MCF 10A (cell line): ENCODE measurements at regions not wholly inside any gene's neighbourhood (a gene's known extent, or its start where the extent isn't known, plus 50 kb on each side); places are given as distances from the start of the nearest gene placed in this dataset.

Source experiments
- BruUV-seq: library from RNA; stranded (reverse); fragments of 400-500 nt; replicated peaks from 2 replicates; lab custom pipeline; 2021; lab: Mats Ljungman, UMichigan
- CTCF ChIA-PET: fragments of 300-600 bp; sonication (Branson Sonifier 250); formaldehyde crosslinking; extraction: SDS; loops from one replicate; lab custom pipeline; 2021; ENCODE audit warnings: antibody characterized with exemption, inconsistent platforms; lab: Yijun Ruan, JAX
- POLR2A ChIA-PET: fragments of 300-600, 350-650 bp; sonication (Branson Sonifier 250); formaldehyde crosslinking; extraction: SDS; loops from one replicate; lab custom pipeline; 2020; ENCODE audit warnings: antibody characterized with exemption, inconsistent platforms; lab: Yijun Ruan, JAX
- DNase-seq: peaks from one replicate; pipeline ENCODE4 v3.0.0-alpha.2; 2018; ENCODE audit not compliant: unreplicated experiment
- H3K27ac Mint-ChIP-seq: one replicate; pipeline ENCODE4 v1.8.0; 2022; ENCODE audit warnings: mild to moderate bottlenecking, low read depth, mixed read lengths; ENCODE audit not compliant: unreplicated experiment
- H3K27me3 Mint-ChIP-seq: one replicate; pipeline ENCODE4 v1.8.0; 2022; ENCODE audit warnings: mixed read lengths; ENCODE audit not compliant: insufficient read depth, unreplicated experiment
- H3K36me3 Mint-ChIP-seq: one replicate; pipeline ENCODE4 v1.8.0; 2022; ENCODE audit warnings: mild to moderate bottlenecking, moderate library complexity, mixed read lengths; ENCODE audit not compliant: insufficient read depth, unreplicated experiment
- H3K4me1 Mint-ChIP-seq: one replicate; pipeline ENCODE4 v1.8.0; 2022; ENCODE audit warnings: mixed read lengths; ENCODE audit not compliant: insufficient read depth, unreplicated experiment
- H3K4me3 Mint-ChIP-seq: one replicate; pipeline ENCODE4 v1.8.0; 2022; ENCODE audit warnings: mild to moderate bottlenecking, moderate library complexity, mixed read lengths; ENCODE audit not compliant: unreplicated experiment
- H3K9me3 Mint-ChIP-seq: one replicate; pipeline ENCODE4 v1.8.0; 2022; ENCODE audit warnings: mixed read lengths; ENCODE audit not compliant: unreplicated experiment
- CTCF ChIP-seq: fragments of 200-600 bp; IDR thresholded peaks from one replicate; pipeline ENCODE4 v1.8.0; 2022; ENCODE audit warnings: antibody characterized with exemption, mild to moderate bottlenecking; ENCODE audit not compliant: unreplicated experiment
- intact Hi-C: fragments of 100-400 bp; cut with micrococcal nuclease; formaldehyde crosslinking; loops from 2 replicates; pipeline ENCODE4 v1.14.1; 2022

GRCh38 chr9:82117026-82117811, 128.6 kb downstream of the SPATA31D1 start:
- no peak overlapping the region for H3K4me3 Mint-ChIP-seq
- CTCF ChIA-PET: interaction anchor here (0.7 to 1.2 kb wide), 2 partner anchors 10 to 11 kb away, joined by 3 read pairs; no protein-coding TSS in a partner anchor
- H3K27ac Mint-ChIP-seq: no peak overlapping the region
- no peak for DNase-seq
- no TSS peak for BruUV-seq
- no peaks in the 10 kb centered on the region for H3K27me3 Mint-ChIP-seq
- H3K9me3 Mint-ChIP-seq: no peaks in the 10 kb centered on the region
- POLR2A ChIA-PET: no interaction called here
- intact Hi-C loops: no loop called here
- H3K36me3 Mint-ChIP-seq: no peaks in the 10 kb centered on the region
- no peak for TF ChIP-seq CTCF
- no peaks in the 10 kb centered on the region for H3K4me1 Mint-ChIP-seq

DNA sequence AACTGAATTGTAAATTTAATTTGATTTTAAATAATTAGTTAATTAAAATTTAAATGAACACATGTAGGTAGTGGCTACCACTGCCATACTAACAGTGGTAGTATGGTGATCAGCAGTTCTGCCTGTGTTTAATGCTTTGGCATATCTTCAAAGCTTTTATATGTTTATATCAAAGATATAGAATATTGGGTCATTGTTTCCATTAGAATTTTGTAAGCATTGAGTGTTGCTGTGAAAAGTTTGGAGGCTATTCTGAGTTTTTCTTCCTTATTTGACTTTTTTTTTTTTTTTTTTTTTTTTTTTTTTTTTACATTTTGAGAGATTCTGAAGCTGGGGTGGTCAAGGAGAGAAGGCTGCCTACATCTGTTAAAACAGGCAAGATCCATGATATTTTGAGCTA, 134.2 kb downstream of the SPATA31D1 start:
- CTCF ChIA-PET: interaction anchor here (0.7 kb wide), 1 partner anchor 33 kb away, joined by 6 read pairs; no protein-coding TSS in a partner anchor

DNA sequence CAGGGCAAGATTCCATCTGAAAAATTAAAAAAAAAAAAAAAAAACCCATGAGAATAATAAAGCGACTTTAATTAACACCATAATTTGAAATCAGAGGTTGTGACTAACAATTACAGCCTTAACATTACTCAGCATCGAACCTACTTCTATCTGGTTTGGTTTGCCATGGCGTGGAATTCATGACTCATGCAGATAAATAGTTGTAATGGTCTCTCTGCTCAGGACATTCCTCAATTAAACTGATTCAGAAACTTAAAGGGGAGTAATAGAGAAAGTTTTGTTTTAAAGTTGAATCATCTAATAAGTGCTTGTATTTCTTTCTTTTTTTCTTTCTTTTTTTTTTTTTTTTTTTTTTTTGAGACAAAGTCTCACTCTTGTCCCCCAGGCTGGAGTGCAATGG, 135.5 kb downstream of the SPATA31D1 start:
- CTCF ChIA-PET: no interaction called here
- peak; percentile 24 for DNase-seq
- no peak overlapping the region for H3K27ac Mint-ChIP-seq

More for the DNA sequence above, 134.2 kb downstream of the SPATA31D1 start:
- no peaks in the 10 kb centered on the region for H3K4me1 Mint-ChIP-seq
- DNase-seq: no peak
- POLR2A ChIA-PET: no interaction called here
- no peaks in the 10 kb centered on the region for H3K36me3 Mint-ChIP-seq
- TF ChIP-seq CTCF: no peak
- H3K27me3 Mint-ChIP-seq: no peaks in the 10 kb centered on the region
- intact Hi-C loops: no loop called here
- H3K9me3 Mint-ChIP-seq: no peaks in the 10 kb centered on the region
- H3K27ac Mint-ChIP-seq: no peak overlapping the region
- no TSS peak for BruUV-seq
- H3K4me3 Mint-ChIP-seq: no peak overlapping the region

More for the DNA sequence above, 135.5 kb downstream of the SPATA31D1 start:
- H3K27me3 Mint-ChIP-seq: no peaks in the 10 kb centered on the region
- no peaks in the 10 kb centered on the region for H3K36me3 Mint-ChIP-seq
- POLR2A ChIA-PET: interaction anchor here (0.7 kb wide), 1 partner anchor 16 kb away, joined by 3 read pairs; no protein-coding TSS in a partner anchor
- no peak for TF ChIP-seq CTCF
- H3K4me3 Mint-ChIP-seq: no peak overlapping the region
- intact Hi-C loops: no loop called here
- no peaks in the 10 kb centered on the region for H3K9me3 Mint-ChIP-seq
- BruUV-seq: no TSS peak
- no peaks in the 10 kb centered on the region for H3K4me1 Mint-ChIP-seq
